ENCODE measurements at regions not wholly inside any gene's neighbourhood (a gene's known extent, or its start where the extent isn't known, plus 50 kb on each side); places are given as distances from the start of the nearest gene placed in this dataset.

DNA sequence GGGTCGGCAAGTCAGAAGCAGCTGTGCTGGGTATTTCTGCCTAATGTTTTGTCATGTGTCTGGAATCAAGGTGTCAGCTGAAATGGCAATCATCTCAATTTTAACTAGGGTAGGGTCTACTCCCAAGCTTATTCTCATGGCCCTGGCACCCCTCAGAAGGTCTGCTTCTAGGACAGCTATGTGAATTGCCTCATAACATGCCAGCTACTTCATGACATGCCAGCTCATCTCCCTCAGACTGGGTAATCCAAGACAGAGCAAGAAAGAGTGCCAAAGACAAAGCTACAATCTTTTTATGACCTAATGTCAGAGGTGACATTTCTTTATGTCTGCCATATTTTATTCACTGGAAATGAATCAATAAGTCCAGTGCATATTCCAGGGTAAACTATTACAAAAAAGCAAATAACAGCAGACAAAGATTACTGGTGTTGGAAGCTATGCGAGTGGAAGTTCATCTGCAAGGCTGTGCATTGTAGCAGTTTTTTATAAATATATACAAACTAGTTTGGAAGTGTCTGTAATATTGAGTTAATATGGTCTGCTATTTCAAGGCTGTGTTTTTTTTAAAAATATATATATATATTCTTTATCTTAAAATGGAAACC is 153.3 kb downstream of the FSIP2 start:
- no peak overlapping the region for H3K4me3 ChIP-seq
- in situ Hi-C loops (cut with MboI): no loop called here
- no peak for TF ChIP-seq ERF (CRISPR knock-in tag; IDR thresholded peaks at IDR 0.05)
- TF ChIP-seq, protein P1, sequence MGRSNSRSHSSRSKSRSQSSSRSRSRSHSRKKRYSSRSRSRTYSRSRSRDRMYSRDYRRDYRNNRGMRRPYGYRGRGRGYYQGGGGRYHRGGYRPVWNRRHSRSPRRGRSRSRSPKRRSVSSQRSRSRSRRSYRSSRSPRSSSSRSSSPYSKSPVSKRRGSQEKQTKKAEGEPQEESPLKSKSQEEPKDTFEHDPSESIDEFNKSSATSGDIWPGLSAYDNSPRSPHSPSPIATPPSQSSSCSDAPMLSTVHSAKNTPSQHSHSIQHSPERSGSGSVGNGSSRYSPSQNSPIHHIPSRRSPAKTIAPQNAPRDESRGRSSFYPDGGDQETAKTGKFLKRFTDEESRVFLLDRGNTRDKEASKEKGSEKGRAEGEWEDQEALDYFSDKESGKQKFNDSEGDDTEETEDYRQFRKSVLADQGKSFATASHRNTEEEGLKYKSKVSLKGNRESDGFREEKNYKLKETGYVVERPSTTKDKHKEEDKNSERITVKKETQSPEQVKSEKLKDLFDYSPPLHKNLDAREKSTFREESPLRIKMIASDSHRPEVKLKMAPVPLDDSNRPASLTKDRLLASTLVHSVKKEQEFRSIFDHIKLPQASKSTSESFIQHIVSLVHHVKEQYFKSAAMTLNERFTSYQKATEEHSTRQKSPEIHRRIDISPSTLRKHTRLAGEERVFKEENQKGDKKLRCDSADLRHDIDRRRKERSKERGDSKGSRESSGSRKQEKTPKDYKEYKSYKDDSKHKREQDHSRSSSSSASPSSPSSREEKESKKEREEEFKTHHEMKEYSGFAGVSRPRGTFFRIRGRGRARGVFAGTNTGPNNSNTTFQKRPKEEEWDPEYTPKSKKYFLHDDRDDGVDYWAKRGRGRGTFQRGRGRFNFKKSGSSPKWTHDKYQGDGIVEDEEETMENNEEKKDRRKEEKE (IDR thresholded peaks at IDR 0.05; ENCODE audit: borderline replicate concordance in 1 of 2, control insufficient read depth in 1 of 2, low read depth in 2 of 2, low read length in 1 of 2): no peak
- TF ChIP-seq CEBPB (tag; IDR thresholded peaks at IDR 0.05): no peak
- no peak overlapping the region for H2AFZ ChIP-seq (ENCODE audit: low read depth, low read length)
- no peaks in the 10 kb centered on the region for H3K79me2 ChIP-seq (ENCODE audit: control insufficient read depth, insufficient read depth, low read length)
- no peaks in the 10 kb centered on the region for H3K9me3 ChIP-seq (replicated peaks; ENCODE audit: control insufficient read depth, insufficient read depth, low read depth, low read length)
- H3K4me1 ChIP-seq (replicated peaks in 1 of 2; ENCODE audit: control insufficient read depth in 2 of 2, insufficient read depth in 2 of 2, low read length in 2 of 2): no peaks in the 10 kb centered on the region
- BruUV-seq (replicated peaks): no TSS peak
- ChIA-PET CTCF (ENCODE audit: low intra/inter-chr PET ratio) (no interaction called here), POLR2A (no interaction called here)
- H3K36me3 ChIP-seq (ENCODE audit: control insufficient read depth, insufficient read depth, low read length): no peaks in the 10 kb centered on the region
- DNase-seq (ENCODE audit: extremely low read depth in 1 of 4, low spot score in 3 of 4) (no peak), ATAC-seq (no peak), FAIRE-seq (no peak)
- WGBS (ENCODE audit: insufficient coverage, low coverage, missing lambda C conversion rate): 3% methylated on average over 2 of the region's 2 CpGs
- H3K9ac ChIP-seq (ENCODE audit: insufficient read depth in 1 of 2, low read depth in 2 of 2, low read length in 2 of 2): no peak overlapping the region
- no peaks in the 10 kb centered on the region for H3K27me3 ChIP-seq (ENCODE audit: control insufficient read depth in 2 of 2, insufficient read depth in 2 of 2, low read length in 2 of 2)
- H3K27ac ChIP-seq (ENCODE audit: extremely low read depth, low read depth, low read length): no peak overlapping the region
- no peaks in the 10 kb centered on the region for H3K9me1 ChIP-seq (ENCODE audit: control insufficient read depth, insufficient read depth, low read length)
- intact Hi-C loops (cut with micrococcal nuclease): no loop called here
- H4K20me1 ChIP-seq (replicated peaks; ENCODE audit: control insufficient read depth, insufficient read depth, low read length): no peaks in the 10 kb centered on the region
- H3K4me2 ChIP-seq (ENCODE audit: insufficient read depth, low read length): no peak overlapping the region
